MM.1S (cell line): ENCODE measurements at regions not wholly inside any gene's neighbourhood (a gene's known extent, or its start where the extent isn't known, plus 50 kb on each side); places are given as distances from the start of the nearest gene placed in this dataset.

ENCODE experiments used
- EZH2phosphoT487 ChIP-seq: fragments of 300-600 bp; sonication (generic); IDR thresholded peaks from 2 replicates; pipeline ENCODE4 v1.6.1; 2018; ENCODE audit warnings: antibody characterized with exemption, low read length
- TF ChIP-seq, protein P1 (sequence below): fragments of 300-600 bp; sonication (generic); IDR thresholded peaks from 2 replicates; pipeline ENCODE4 v1.5.1; 2016; ENCODE audit warnings: antibody characterized with exemption, low read length, mixed read lengths

DNA sequence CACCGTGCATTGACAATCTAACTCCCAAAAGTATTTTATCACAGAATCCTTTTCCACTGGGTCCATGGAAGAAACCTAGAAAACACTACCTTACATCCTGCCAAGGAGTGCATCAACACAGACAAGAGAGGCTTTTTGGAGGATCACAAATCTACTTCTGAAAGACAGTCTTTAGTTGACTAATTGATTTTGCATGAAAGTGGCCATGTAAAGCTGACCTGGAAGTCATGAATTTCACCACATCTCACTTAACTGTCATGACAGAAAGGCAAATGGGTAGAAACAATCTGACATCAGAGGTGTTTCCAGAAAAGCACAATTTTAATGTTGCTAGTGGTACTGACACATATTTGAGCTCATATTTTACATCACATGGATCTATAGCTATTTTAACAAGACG is 101.6 kb downstream of the FAM76B start:
- TF ChIP-seq EZH2phosphoT487: no peak
- TF ChIP-seq, protein P1, sequence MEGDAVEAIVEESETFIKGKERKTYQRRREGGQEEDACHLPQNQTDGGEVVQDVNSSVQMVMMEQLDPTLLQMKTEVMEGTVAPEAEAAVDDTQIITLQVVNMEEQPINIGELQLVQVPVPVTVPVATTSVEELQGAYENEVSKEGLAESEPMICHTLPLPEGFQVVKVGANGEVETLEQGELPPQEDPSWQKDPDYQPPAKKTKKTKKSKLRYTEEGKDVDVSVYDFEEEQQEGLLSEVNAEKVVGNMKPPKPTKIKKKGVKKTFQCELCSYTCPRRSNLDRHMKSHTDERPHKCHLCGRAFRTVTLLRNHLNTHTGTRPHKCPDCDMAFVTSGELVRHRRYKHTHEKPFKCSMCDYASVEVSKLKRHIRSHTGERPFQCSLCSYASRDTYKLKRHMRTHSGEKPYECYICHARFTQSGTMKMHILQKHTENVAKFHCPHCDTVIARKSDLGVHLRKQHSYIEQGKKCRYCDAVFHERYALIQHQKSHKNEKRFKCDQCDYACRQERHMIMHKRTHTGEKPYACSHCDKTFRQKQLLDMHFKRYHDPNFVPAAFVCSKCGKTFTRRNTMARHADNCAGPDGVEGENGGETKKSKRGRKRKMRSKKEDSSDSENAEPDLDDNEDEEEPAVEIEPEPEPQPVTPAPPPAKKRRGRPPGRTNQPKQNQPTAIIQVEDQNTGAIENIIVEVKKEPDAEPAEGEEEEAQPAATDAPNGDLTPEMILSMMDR: no peak
